Neural cell (in vitro differentiated cells): ENCODE measurements at regions not wholly inside any gene's neighbourhood (a gene's known extent, or its start where the extent isn't known, plus 50 kb on each side); places are given as distances from the start of the nearest gene placed in this dataset.
A peak's percentile ranks its signal among the peaks of the same experiment; 100 is the strongest.

ENCODE experiments used
- H2AFZ ChIP-seq: fragments of 200-600, 300-800 bp; sonication (generic), shearing (Covaris generic); 2 replicates; pipeline ENCODE4 v1.6.0; 2014; ENCODE audit warnings: low read depth, mild to moderate bottlenecking, antibody characterized with exemption, low read length, moderate library complexity
- H3F3A ChIP-seq: fragments of 200-600 bp; shearing (Covaris generic); 2 replicates; pipeline ENCODE4 v1.6.1; 2016; ENCODE audit warnings: mild to moderate bottlenecking, moderate library complexity, mixed read lengths, antibody characterized with exemption, low read length; ENCODE audit not compliant: insufficient read depth, poor library complexity, severe bottlenecking
- H3K27ac ChIP-seq: fragments of 200-600, 300-800 bp; sonication (generic), shearing (Covaris generic); 2 replicates; pipeline ENCODE4 v1.5.1; 2014; ENCODE audit warnings: mild to moderate bottlenecking, low read length, moderate library complexity
- H3K27me3 ChIP-seq: fragments of 300-800, 200-600 bp; sonication (generic), shearing (Covaris generic); 2 replicates; pipeline ENCODE4 v1.6.0; 2014; ENCODE audit warnings: mild to moderate bottlenecking, low read depth, low read length, moderate library complexity; ENCODE audit not compliant: insufficient read depth
- H3K36me3 ChIP-seq: fragments of 300-800, 200-600 bp; sonication (generic), shearing (Covaris generic); 2 replicates; pipeline ENCODE4 v1.5.1; 2014; ENCODE audit warnings: mild to moderate bottlenecking, antibody characterized with exemption, low read length, moderate library complexity; ENCODE audit not compliant: insufficient read depth
- H3K4me2 ChIP-seq: fragments of 300-800, 200-600 bp; sonication (generic), shearing (Covaris generic); 2 replicates; pipeline ENCODE4 v1.6.0; 2014; ENCODE audit warnings: mild to moderate bottlenecking, low read length
- H3K4me3 ChIP-seq: fragments of 300-800, 200-600 bp; sonication (generic), shearing (Covaris generic); 2 replicates; pipeline ENCODE4 v1.5.1; 2014; ENCODE audit warnings: mild to moderate bottlenecking, low read length, moderate library complexity
- H3K79me2 ChIP-seq: fragments of 200-600 bp; shearing (Covaris generic); replicated peaks from 2 replicates; pipeline ENCODE4 v1.6.0; 2014; ENCODE audit warnings: mild to moderate bottlenecking, low read length, moderate library complexity; ENCODE audit not compliant: insufficient read depth
- H3K9ac ChIP-seq: fragments of 300-800, 200-600 bp; sonication (generic), shearing (Covaris generic); 2 replicates; pipeline ENCODE4 v1.6.1; 2016; ENCODE audit warnings: mild to moderate bottlenecking, low read length, mixed read lengths
- H3K9me2 ChIP-seq: fragments of 200-600 bp; shearing (Covaris generic); 2 replicates; pipeline ENCODE4 v1.6.1; 2016; ENCODE audit warnings: mild to moderate bottlenecking, low read length, mixed read lengths; ENCODE audit not compliant: insufficient read depth
- H3K9me3 ChIP-seq: fragments of 200-600, 300-800 bp; sonication (generic), shearing (Covaris generic); 2 replicates; pipeline ENCODE4 v1.6.1; 2016; ENCODE audit warnings: mild to moderate bottlenecking, mixed run types, low read length, moderate library complexity, mixed read lengths
- H4K20me1 ChIP-seq: fragments of 200-600 bp; shearing (Covaris generic); 2 replicates; pipeline ENCODE4 v1.6.1; 2016; ENCODE audit warnings: mild to moderate bottlenecking, mixed run types; ENCODE audit not compliant: insufficient read depth
- CTCF ChIP-seq: fragments of 450-650 bp; IDR thresholded peaks from 2 replicates; pipeline ENCODE4 v1.5.1; 2014; ENCODE audit warnings: antibody characterized with exemption, mild to moderate bottlenecking, moderate library complexity; ENCODE audit not compliant: poor library complexity, severe bottlenecking
- EP300 ChIP-seq: fragments of 450-650 bp; conservative IDR thresholded peaks from 2 replicates; pipeline ENCODE4 v1.6.1; 2014; ENCODE audit warnings: antibody characterized with exemption, mild to moderate bottlenecking, moderate library complexity; ENCODE audit not compliant: poor library complexity, severe bottlenecking
- EZH2 ChIP-seq: fragments of 200-600, 300-800 bp; shearing (Covaris generic), sonication (generic); IDR thresholded peaks from 2 replicates; pipeline ENCODE4 v1.6.1; 2014; ENCODE audit warnings: antibody characterized with exemption, low read length, borderline replicate concordance, mild to moderate bottlenecking; ENCODE audit not compliant: insufficient read depth, poor library complexity, severe bottlenecking
- MXI1 ChIP-seq: fragments of 450-650 bp; conservative IDR thresholded peaks from 2 replicates; pipeline ENCODE4 v1.6.1; 2014; ENCODE audit warnings: antibody characterized with exemption, mild to moderate bottlenecking; ENCODE audit not compliant: poor library complexity, severe bottlenecking
- POLR2AphosphoS5 ChIP-seq: IDR thresholded peaks from 2 replicates; pipeline ENCODE4 v1.6.1; 2012
- RAD21 ChIP-seq: fragments of 450-650 bp; conservative IDR thresholded peaks from 2 replicates; pipeline ENCODE4 v1.6.1; 2014; ENCODE audit warnings: antibody characterized with exemption, mild to moderate bottlenecking, moderate library complexity
- REST ChIP-seq: IDR thresholded peaks from 2 replicates; pipeline ENCODE4 v1.6.1; 2012; ENCODE audit warnings: borderline replicate concordance
- SMC3 ChIP-seq: fragments of 450-650 bp; conservative IDR thresholded peaks from 2 replicates; pipeline ENCODE4 v1.6.1; 2014; ENCODE audit warnings: antibody characterized with exemption, mild to moderate bottlenecking, moderate library complexity; ENCODE audit not compliant: poor library complexity
- TAF1 ChIP-seq: IDR thresholded peaks from 2 replicates; pipeline ENCODE4 v1.6.1; 2012; ENCODE audit warnings: low read depth

GRCh38 chr5:3704661-3705060 lies 109.0 kb downstream of the IRX1 start:
- H3K9me3 ChIP-seq, result no peaks in the 10 kb centered on the region
- H3F3A ChIP-seq, result no peaks in the 10 kb centered on the region
- H4K20me1 ChIP-seq, result no peaks in the 10 kb centered on the region
- no peak overlapping the region for H3K4me3 ChIP-seq
- H3K9me2 ChIP-seq, result no peaks in the 10 kb centered on the region
- H3K79me2 ChIP-seq, result no peaks in the 10 kb centered on the region
- H3K9ac ChIP-seq, result no peak overlapping the region
- H3K36me3 ChIP-seq, result no peaks in the 10 kb centered on the region
- H2AFZ ChIP-seq, result no peak overlapping the region
- H3K27me3 ChIP-seq, result no peaks in the 10 kb centered on the region
- H3K4me2 ChIP-seq, result no peak overlapping the region
- TF ChIP-seq TAF1 (no peak), EP300 (no peak), RAD21 (no peak), MXI1 (no peak), CTCF (no peak)
- no peak overlapping the region for H3K27ac ChIP-seq

GRCh38 chr5:3709068-3709716 lies 113.6 kb downstream of the IRX1 start:
- H3K4me2 ChIP-seq, result peak overlapping the region; percentile 12
- H3K9me3 ChIP-seq, result no peaks in the 10 kb centered on the region
- no peaks in the 10 kb centered on the region for H4K20me1 ChIP-seq
- no peaks in the 10 kb centered on the region for H3K79me2 ChIP-seq
- no peaks in the 10 kb centered on the region for H3K27me3 ChIP-seq
- peak overlapping the region; percentile 32 for H3K4me3 ChIP-seq
- H3K9ac ChIP-seq, result no peak overlapping the region
- H3K36me3 ChIP-seq, result no peaks in the 10 kb centered on the region
- H3F3A ChIP-seq, result no peaks in the 10 kb centered on the region
- TF ChIP-seq SMC3 (no peak), MXI1 (no peak), CTCF (no peak)
- no peak overlapping the region for H3K27ac ChIP-seq
- H3K9me2 ChIP-seq, result no peaks in the 10 kb centered on the region
- H2AFZ ChIP-seq, result no peak overlapping the region

GRCh38 chr5:3709717-3710348 lies 114.2 kb downstream of the IRX1 start:
- Histone ChIP-seq H3F3A (no peaks in the 10 kb centered on the region), H3K4me3 (peak overlapping the region; percentile 32), H3K79me2 (no peaks in the 10 kb centered on the region), H3K9me3 (no peaks in the 10 kb centered on the region), H3K9ac (no peak overlapping the region), H3K27ac (no peak overlapping the region), H3K9me2 (no peaks in the 10 kb centered on the region), H3K36me3 (no peaks in the 10 kb centered on the region), H3K27me3 (no peaks in the 10 kb centered on the region), H2AFZ (no peak overlapping the region), H4K20me1 (no peaks in the 10 kb centered on the region), H3K4me2 (peak overlapping the region; percentile 12)
- TF ChIP-seq CTCF, result no peak
- TF ChIP-seq EP300, result no peak
- TF ChIP-seq EZH2, result no peak
- TF ChIP-seq REST, result no peak
- TF ChIP-seq POLR2AphosphoS5, result no peak
- TF ChIP-seq SMC3, result no peak
- TF ChIP-seq RAD21, result no peak
- TF ChIP-seq TAF1, result no peak
- no peak for TF ChIP-seq MXI1
